ENCODE measurements at regions not wholly inside any gene's neighbourhood (a gene's known extent, or its start where the extent isn't known, plus 50 kb on each side); places are given as distances from the start of the nearest gene placed in this dataset.

DNA sequence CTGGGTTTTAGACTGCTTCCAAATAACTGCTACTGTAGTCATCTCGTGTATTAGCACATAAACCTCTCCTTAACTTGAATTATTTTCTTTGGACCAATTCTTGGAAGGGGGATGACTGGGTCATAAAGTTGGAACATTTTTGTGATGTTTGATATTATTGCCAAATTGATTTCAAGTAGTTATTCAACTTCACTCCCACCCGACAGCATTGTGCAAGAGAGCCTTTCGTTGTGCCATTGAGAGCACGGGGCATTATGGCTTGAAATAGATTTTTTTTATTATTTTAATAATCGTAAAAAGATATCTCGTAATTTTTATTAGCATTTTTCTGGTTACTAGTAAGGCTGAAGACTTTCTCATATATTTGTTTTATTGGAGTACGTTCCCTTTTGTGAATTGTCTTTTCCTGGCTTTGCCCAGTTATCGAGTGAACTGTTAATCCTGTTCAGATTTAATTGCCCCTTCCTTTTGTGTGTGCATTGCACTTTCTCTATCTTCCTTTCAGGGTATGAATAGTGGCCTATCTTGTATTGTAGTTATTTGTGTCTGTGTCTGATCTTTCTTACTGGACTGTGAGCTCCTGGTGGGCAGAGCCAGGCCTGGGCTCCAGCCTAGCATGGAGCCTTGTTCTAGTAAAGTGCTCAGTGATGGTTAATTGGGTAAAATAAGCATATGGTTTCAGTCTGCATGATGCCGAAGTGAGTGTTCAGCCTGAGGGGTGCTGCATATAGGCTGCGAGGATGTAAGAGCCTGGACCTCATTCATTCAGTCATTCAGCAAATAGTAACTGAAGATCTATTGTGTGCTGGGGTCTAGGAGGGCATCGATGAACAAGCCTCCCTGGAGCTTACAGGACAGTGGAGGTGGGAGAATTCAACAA lies 93.5 kb upstream of the SHB start:
- DNase-seq (ENCODE audit: low read depth in 2 of 2), result no peak

DNA sequence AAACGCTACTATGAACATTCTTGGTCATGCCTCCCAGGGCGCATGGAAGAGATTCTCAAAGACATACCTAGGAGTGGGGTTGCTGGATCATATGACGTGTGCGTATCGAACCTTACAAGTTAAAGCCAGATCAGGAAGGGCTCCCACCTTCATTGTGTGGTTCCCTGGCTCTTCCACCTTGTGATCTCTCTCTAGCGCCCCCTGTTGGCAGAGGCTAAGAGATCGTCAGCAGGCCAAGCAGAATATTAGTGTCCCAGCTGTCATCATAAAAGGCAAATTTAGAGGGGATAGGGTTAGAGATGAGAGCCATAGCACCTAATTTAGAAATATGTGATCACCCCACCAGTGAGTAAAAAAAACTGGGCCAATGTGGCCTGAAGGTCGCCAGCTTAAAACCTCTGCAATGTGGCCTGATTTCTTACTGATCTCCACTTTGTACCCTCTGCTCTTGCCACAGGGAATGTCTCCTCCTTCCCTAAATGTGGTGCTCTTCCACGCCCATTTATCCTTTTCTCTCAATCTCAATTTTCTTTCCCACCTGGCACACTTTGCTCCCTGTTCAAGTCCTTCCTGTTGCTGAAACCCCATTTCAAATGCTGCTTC lies 91.7 kb upstream of the SHB start:
- DNase-seq (ENCODE audit: low read depth in 2 of 2), result peak; percentile 64 to 79

DNA sequence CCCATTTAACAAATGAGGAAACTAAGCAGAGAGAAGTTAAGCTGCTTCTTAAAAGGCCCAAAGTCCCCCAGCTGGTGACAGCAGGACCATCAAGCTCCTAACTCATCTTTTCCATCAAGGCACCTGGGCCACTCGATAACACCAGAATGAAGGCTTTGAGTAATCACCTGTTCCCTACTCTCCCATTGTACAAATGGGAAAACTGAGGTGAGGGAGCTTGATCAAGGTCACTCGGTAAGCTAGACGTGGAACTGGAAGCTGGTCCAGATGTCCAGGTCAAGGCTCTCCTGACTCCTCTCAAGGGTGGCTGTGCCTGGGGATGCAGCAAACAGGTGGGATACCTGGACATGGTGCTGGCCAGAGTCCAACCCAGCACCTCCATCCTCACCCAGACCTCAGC lies 90.6 kb upstream of the SHB start:
- DNase-seq (ENCODE audit: low read depth in 2 of 2), result no peak

DNA sequence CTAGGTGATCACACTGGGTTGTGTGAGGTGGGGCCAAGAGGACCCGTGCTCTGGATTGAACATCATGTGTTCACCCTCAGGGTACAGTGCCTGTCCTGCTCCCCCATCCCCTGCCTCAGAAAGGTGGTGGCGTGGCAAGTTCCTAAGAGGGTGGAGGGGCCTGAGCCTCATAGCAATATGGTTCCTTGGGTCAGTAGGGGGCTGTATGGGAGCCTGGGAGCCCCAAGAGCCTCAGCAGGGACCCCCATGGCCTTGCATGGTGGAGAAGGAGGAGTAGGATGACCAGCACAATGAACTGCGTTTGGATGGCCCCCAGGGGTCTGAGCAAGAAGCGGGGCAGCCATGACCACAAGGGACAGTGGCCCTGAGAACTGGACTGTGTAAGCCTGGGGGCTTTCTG lies 89.6 kb upstream of the SHB start:
- DNase-seq (ENCODE audit: low read depth in 2 of 2), result no peak

DNA sequence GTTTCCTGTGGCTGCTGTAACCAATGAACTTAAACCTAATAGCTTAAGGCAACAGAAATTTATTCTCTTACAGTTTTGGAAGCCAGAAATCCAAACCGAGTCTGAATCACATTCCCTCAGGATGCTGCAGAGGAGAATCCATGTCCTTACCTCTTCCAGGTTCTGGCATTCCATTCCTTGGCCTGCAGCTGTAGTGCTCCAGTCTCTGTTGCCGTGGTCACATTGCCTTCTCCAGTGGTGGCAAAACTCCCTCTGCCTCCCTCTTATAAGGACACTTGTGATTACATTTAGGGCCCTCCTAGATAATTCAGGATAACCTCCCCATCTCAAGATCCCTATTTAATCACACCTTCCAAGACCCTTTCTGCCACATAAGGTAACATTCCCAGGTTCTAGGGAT lies 88.7 kb upstream of the SHB start:
- DNase-seq (ENCODE audit: low read depth in 2 of 2), result no peak

DNA sequence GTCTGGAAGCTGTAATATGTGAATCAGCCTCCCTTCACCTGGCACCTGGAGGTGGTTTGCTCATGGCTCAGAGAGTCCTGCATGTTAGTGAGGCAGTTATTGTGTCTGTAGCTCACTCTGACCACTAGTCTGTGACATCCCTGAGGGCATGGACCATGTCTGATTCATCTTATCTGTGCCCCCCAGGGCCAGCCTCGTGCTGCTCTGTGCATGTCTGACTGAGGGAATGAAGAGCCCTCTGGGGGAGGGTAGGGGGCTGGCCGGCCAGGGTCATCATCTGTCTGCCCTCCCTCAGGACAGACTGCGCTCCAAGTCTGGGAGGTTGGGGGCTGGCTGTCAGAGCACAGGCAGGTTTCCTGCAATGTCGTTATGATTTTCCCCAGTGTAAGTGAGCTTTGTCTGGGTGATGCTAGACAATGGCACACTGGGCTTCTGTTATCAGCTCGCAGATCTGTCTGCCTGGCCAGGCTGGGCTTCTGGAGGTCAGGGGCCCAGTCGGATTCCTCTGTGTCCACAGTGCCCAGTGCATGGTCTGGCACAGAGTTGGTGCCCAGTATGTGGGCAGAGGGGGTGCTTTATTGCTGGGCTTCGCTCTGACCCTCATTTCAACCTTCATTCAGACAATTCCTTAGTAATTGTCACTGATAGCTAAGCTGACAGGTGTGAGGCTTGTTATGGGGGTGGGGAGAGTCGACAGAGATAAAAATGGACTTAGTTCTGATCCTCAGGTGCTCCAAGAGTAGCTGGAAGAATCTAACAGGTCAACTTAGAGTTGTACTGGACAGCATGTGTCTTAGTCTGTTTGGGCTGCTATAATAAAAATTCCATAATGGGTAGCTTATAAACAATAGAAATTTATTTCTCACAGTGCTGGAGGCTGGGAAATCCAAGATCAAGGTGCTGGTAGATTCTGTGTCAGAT lies 85.7 kb upstream of the SHB start:
- no peak for DNase-seq (ENCODE audit: low read depth in 2 of 2)

DNA sequence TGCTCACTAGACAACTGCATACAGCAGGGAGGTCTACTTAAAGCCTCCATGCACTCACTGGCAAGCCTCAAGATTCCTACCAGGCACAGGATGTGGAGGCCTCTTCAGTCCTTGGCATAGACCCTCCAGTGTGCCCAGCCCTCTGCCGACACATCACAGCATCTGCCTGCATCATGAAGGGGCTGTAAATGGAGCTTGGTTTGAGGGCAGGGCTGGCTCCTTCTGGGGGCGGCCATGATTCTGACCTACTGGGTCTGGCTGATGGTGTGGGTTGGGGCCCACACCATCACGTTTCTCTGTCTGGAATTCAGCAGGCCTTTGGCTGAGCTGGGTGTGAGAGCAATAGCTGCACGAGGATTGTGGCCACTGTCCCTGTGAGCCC lies 84.9 kb upstream of the SHB start:
- no peak for DNase-seq (ENCODE audit: low read depth in 2 of 2)

DNA sequence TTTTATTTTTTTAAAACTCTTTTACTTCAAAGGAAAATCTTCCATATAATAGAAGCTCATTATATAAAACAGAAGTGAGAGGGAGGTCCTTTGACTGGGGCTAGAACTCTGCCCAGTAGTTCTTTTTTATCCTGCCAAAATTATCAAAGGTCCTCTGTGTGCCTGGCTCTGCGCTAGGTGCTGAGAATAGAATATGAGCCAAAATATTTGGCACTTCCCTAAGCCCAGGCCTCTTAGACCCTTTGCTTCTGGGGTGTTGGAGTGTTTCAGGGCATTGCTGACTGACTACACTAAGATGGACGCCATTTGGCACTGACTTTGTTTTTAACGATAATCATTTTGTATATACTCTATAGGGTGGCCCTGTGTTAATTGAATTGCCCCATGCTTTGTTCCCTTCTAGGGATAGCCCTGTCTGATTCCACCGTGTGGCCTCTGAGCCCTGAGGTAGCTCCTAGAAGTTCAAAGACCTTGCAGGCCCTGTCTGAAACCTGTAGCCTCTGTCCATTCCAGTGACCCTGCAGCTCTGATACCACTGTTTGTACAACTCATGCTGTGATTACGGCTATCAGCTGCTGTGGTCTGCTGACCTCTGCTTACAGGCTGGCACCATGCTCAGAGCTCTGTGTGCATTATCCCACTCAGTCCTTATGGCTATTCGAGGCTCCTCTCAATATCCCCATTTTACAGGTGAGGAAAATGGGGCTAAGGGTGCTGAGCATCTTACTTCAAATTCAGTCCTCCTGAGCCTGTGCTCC lies 84.3 kb upstream of the SHB start:
- no peak for DNase-seq (ENCODE audit: low read depth in 2 of 2)

DNA sequence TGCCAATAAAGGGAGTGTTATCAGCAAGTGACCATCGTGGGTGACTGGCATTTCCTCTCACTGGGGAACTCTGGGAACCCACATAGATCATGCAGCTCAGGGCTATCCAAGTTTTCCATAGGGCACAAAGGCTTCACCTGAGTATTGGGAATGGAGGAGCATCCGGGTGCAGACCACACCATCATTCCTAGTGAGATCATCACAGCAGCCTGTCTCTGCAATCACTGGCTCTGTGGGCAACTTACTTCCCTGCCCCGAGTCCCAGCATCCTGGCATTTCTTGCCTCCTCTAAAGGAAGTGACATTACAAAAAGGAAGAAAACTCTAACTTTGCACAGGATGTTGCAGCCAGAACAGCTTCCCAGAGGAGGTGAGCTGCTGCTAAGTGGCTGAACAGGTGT lies 80.6 kb upstream of the SHB start:
- DNase-seq (ENCODE audit: low read depth in 2 of 2), result no peak

DNA sequence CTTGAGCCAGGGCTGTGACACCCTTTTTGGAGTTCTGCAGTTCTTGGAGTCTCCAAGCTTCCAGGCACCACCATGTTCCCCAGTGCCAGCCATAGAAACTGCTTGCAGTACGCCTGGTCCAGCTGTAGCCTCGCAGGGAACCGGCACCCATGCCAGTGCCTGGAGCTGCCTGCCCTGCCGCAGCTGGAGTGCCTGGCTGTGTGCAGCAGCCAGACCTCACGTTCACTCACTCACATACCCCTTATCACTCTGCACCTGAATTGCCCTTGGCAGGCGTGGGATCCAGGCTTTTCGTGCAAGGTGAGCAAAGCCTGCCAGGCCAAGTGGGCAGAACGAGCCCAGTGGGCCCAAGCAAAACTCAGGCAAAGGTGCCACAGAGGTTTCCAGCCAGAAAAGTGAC lies 77.8 kb upstream of the SHB start:
- DNase-seq (ENCODE audit: low read depth in 2 of 2), result no peak

DNA sequence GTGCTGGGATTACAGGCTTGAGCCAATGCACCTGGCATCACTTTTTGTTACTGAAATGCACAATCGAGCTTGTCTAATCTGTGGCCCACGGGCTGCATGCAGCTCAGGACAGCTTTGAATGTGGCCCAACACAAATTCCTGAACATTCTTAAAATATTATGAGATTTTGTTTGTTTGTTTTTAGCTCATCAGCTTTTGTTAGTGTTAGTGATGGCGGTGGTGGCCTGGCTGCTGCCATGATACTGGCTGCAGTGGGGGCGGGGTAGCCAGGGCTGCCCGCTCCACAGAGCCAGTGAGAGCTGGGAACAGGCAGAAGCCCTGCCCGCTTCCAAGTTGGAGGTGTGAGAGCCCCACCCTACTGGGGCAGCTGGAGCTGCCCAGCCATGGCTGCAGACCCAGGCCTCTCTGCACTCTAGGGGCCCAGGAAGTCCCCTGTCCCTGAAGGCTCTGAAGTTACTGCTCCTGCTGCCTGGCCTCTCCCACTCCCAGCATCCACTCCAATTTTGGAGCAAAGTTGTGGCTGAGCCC lies 76.6 kb upstream of the SHB start:
- DNase-seq (ENCODE audit: low read depth in 2 of 2), result no peak

DNA sequence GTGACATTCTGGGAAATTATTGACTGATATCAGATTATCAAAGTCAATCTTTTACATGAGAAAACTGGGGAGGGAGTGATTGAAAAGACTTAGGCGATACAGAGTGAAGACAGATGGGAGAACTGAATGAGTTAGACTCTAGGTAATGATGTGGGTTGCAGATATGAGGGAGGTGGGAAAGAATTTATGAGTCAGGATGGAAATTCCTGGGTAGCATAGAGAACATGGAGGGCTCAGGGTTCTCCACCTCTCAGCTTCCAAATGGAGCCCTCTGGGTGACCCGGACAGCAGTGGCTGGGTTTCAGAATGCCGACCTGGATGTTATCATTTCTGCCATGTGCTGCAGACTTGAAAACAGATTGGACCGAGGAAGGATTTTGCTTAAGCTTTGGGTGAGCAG lies 75.4 kb upstream of the SHB start:
- peak in 1 of 2 donors; percentile 15 for DNase-seq (ENCODE audit: low read depth in 2 of 2)

DNA sequence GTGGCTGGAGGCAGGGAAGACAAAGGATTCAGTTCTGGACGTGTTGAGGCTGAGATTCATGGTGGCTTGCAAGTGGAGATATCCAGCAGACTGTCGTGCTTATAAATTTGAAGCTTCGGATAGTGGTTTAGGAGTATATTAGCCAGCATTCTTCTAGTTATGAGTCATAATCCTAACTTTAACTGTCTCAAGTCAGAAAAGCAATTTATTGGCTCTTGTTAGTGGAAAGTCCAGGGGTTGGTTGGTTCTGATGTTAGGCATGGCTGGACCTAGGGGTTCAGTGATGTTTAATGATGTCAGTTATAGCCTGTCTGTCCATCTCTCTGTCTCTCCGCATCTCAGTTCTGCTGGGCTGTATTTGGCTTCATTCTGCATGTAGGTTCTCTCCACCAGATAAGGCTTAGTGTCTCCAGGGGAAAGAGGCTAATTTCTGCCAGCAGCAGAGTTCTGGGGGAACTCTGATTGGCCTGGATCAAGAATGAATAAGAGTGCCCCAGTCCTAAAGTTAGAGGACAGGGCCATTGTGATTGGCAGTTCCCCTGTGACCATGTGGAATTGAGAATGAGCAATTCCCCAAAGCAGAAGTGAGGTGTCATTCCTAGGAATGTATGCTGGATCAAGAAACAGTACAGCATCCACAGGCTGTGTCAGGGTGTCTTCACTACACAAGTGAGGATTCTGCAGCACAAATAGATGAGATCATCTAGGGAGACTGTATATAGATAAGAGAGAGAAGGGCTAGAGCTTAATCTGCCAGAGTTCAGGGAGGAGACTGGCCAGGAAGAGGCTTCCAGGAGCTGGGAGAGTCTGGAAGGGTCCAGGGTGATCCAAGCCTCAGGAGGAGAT lies 72.9 kb upstream of the SHB start:
- peak in 1 of 2 donors; percentile 10 for DNase-seq (ENCODE audit: low read depth in 2 of 2)

DNA sequence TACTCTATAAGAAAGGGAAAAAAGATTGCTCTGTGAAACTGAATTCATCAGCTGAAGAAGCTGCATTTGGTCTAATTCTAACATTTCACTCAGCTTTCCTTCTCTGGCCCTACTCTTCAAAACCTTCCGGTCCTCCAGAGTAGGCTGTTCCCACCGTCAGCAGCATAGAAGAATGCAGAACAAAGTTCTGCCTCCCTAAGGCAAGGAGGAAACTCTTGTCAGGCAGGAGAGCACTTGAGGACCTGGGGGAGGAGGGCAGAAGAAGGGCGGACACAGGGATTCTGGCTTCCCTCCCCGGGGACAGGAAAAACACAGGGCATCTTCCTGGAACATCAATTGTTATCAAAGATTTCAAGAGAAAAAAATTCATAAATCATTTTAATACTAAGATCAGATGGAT lies 69.2 kb upstream of the SHB start:
- no peak for DNase-seq (ENCODE audit: low read depth in 2 of 2)

DNA sequence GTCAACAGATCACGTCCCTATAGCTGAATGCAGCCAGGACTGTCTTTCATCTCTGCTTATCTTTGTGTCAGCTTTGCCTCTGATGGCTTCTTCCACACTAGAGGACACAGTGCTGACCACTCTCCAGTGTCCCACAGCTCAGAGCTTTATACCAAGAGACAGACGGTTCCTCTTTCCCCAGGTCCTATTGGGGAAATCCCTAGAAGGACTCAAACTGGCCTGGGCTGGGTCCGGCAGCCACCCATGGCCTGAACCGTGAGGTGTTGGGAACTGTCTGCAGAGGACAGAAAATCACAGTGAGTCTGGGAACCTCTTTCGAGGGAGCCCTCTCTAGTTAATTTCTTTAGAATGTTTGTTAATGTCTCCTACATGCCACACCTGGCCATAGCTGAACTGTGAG lies 68.3 kb upstream of the SHB start:
- no peak for DNase-seq (ENCODE audit: low read depth in 2 of 2)

DNA sequence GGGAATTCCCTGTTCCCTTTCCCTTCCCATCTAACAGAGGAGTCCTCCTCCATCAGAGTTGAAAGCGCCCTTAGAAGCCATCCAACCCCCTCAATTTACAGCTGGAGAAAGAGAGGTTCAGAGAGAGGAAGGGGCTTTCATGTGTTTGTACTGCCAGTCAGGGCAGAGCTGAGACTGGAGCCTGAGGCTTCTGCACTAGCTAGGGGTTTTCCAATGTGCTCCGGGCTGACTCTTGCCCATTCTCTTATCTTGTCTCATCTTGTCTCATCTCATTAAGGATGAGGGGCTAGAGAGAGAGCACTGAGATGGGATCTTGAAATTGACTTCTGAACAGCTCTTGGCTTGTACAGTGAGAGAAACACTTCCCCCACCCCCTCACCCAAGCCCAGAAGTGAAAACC lies 67.4 kb upstream of the SHB start:
- no peak for DNase-seq (ENCODE audit: low read depth in 2 of 2)

DNA sequence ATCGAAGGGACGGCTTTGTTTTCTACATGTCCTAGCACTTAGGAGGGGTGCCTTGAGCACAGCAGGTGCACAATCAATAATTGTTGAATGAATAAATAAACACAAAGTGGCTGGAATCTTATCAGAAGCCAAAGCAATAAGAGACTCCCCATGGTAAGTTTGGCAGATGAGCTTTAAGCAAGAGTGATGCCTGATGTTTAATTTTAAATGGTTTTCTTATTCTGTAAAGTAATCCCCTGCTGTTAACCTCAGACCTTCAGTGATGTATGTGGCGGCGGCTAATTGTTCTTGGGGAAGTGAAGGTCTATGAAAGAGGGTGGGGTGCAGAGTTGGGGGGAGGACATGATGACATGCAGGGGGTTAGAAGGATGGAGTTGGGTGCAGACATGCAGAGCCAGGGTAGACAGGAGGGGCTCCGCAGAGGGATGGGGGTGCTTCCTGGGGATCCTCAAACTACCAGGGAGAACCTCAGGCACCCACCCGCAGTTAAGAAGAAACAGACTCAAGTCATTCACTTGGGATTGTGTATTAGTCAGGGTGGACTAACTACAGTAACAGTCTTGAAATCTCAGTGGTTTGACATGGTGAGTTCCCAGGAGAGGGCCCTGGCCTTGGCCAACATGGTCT lies 65.7 kb upstream of the SHB start:
- no peak for DNase-seq (ENCODE audit: low read depth in 2 of 2)

DNA sequence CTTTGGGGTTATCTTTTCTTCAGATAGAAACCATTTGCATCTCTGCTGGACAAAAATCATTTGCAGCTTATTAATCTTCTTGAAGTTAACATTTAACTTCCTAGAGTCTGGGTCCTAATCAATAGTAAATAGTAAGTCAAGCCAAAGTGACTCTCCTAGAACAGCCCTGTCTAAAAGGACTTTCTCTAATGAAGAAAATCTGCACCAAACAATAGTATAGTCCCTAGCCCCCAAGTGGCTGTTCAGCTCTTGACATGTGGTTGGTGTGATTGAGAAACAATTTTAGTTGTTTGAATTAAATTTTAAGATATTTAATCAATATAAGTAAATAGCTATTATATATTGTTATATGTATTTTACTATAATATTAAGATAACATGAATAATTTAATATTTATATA lies 64.6 kb upstream of the SHB start:
- DNase-seq (ENCODE audit: low read depth in 2 of 2), result peak in 1 of 2 donors; percentile 3

DNA sequence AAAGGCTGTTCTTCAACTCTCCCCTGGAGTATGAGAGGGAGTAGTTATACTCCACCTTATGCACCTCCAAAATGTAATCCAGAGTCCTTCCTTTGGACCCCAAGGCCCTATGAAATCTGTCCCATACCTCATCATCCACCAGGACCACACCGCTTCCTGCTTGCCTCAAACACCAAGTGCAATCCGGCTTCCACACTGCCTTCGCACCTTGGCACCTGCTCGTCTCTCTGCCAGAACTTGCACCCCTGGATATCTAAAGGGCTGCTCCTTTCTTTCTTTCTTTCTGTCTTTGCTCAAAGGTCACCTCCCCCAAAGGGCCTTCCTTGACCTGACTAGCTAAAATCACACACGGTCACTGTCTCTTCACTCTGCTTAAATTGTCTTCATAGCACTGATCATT lies 63.9 kb upstream of the SHB start:
- no peak for DNase-seq (ENCODE audit: low read depth in 2 of 2)

DNA sequence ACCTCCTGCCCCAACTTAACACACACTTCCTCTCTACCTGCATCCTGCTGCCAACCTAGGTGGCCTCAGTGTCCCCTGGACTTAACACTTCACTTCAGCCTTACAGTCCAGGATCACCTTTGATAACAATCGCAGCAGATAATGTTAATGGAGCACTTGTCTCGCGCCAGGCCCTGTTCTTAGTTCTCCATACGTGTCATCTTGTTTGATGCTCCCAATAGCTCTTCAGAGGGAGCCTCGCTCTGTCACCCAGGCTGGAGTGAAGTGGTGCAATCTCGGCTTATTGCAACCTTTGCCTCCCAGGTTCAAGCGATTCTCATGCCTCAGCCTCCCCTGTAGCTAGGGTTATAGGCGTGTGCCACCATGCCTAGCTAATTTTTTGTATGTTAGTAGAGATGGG lies 62.7 kb upstream of the SHB start:
- DNase-seq (ENCODE audit: low read depth in 2 of 2), result no peak

Data from lung microvascular endothelial cell (primary cell).